HEK293 (cell line): ENCODE measurements at regions not wholly inside any gene's neighbourhood (a gene's known extent, or its start where the extent isn't known, plus 50 kb on each side); places are given as distances from the start of the nearest gene placed in this dataset.

Experiments
- CTCF ChIA-PET: fragments of 350-600 bp; formaldehyde crosslinking; extraction: SDS; loops from one replicate; lab custom pipeline; 2021; ENCODE audit warnings: antibody characterized with exemption; lab: Yijun Ruan, JAX
- POLR2A ChIA-PET: fragments of 300-600 bp; formaldehyde crosslinking; extraction: SDS; loops from one replicate; lab custom pipeline; 2020; ENCODE audit warnings: antibody characterized with exemption, inconsistent platforms; lab: Yijun Ruan, JAX
- H3K27ac ChIP-seq: fragments of 200-500 bp; sonication (Bioruptor generic); 2 replicates; pipeline ENCODE4 v1.5.1; 2014; ENCODE audit warnings: low read depth, low read length, control low read depth, inconsistent platforms; ENCODE audit errors: extremely low read depth
- H3K36me3 ChIP-seq, 2 experiments: fragments of 200-500 bp in 1 of 2; sonication (Bioruptor generic) in 1 of 2; 1 replicate in 1 of 2; 2 replicates in 1 of 2; pipeline ENCODE4 v1.5.1; 2014 to 2017; ENCODE audit warnings: inconsistent platforms in 2 of 2, low read length in 2 of 2; ENCODE audit not compliant: control insufficient read depth in 2 of 2, insufficient read depth in 1 of 2
- H3K4me1 ChIP-seq: fragments of 200-500 bp; sonication (Bioruptor generic); 2 replicates; pipeline ENCODE4 v1.5.1; 2014; ENCODE audit warnings: mild to moderate bottlenecking, low read length, inconsistent platforms; ENCODE audit not compliant: control insufficient read depth, insufficient read depth
- H3K4me3 ChIP-seq: 2 replicates; pipeline ENCODE4 v1.5.1; 2011; ENCODE audit warnings: low read depth, mild to moderate bottlenecking, control low read depth, low read length, moderate library complexity
- H3K9me3 ChIP-seq: fragments of 200-500 bp; sonication (Bioruptor generic); 2 replicates; pipeline ENCODE4 v1.5.1; 2014; ENCODE audit warnings: low read depth, low read length, inconsistent platforms; ENCODE audit not compliant: control insufficient read depth, insufficient read depth
- KLF1 ChIP-seq: fragments of 450-650 bp; formaldehyde crosslinking; IDR thresholded peaks from 2 replicates; pipeline ENCODE4 v1.5.1; 2016; ENCODE audit warnings: missing biosample characterization, missing genetic modification characterization
- OVOL3 ChIP-seq: fragments of 450-650 bp; formaldehyde crosslinking; IDR thresholded peaks from 2 replicates; pipeline ENCODE4 v1.5.1; 2016; ENCODE audit warnings: missing biosample characterization, missing genetic modification characterization
- PBX3 ChIP-seq: sonication (generic); formaldehyde crosslinking; IDR thresholded peaks from 2 replicates; pipeline ENCODE4 v1.8.1; 2022; ENCODE audit warnings: mild to moderate bottlenecking, moderate library complexity, missing genetic modification reagents
- SALL2 ChIP-seq: fragments of 450-650 bp; formaldehyde crosslinking; IDR thresholded peaks from 2 replicates; pipeline ENCODE4 v1.5.0; 2017; ENCODE audit warnings: missing biosample characterization, mild to moderate bottlenecking, missing genetic modification characterization, borderline replicate concordance
- YY2 ChIP-seq: fragments of 450-650 bp; formaldehyde crosslinking; IDR thresholded peaks from 2 replicates; pipeline ENCODE4 v1.5.1; 2016; ENCODE audit warnings: missing biosample characterization, missing genetic modification characterization
- ZBTB26 ChIP-seq: fragments of 450-650 bp; formaldehyde crosslinking; optimal IDR thresholded peaks from 2 replicates; pipeline ENCODE3; 2016; ENCODE audit warnings: missing biosample characterization, mild to moderate bottlenecking, missing genetic modification characterization
- ZBTB44 ChIP-seq: fragments of 450-650 bp; IDR thresholded peaks from 2 replicates; pipeline ENCODE4 v1.5.1; 2018; ENCODE audit warnings: missing biosample characterization, mild to moderate bottlenecking, missing genetic modification characterization
- ZBTB8A ChIP-seq: fragments of 450-650 bp; formaldehyde crosslinking; IDR thresholded peaks from 2 replicates; pipeline ENCODE4 v1.5.1; 2016; ENCODE audit warnings: missing biosample characterization, missing genetic modification characterization
- ZFP41 ChIP-seq: fragments of 450-650 bp; formaldehyde crosslinking; IDR thresholded peaks from 2 replicates; pipeline ENCODE4 v1.5.1; 2016; ENCODE audit warnings: missing biosample characterization, missing genetic modification characterization, borderline replicate concordance
- ZNF133 ChIP-seq: fragments of 450-650 bp; formaldehyde crosslinking; IDR thresholded peaks from 2 replicates; pipeline ENCODE4 v1.5.1; 2016; ENCODE audit warnings: missing biosample characterization, missing genetic modification characterization
- ZNF175 ChIP-seq: fragments of 450-650 bp; formaldehyde crosslinking; IDR thresholded peaks from 2 replicates; pipeline ENCODE4 v1.5.1; 2016; ENCODE audit warnings: missing biosample characterization, missing genetic modification characterization
- ZNF23 ChIP-seq: fragments of 450-650 bp; formaldehyde crosslinking; IDR thresholded peaks from 2 replicates; pipeline ENCODE4 v1.5.1; 2016; ENCODE audit warnings: missing biosample characterization, missing genetic modification characterization, borderline replicate concordance
- ZNF37A ChIP-seq: fragments of 450-650 bp; IDR thresholded peaks from 2 replicates; pipeline ENCODE4 v1.5.1; 2018; ENCODE audit warnings: missing biosample characterization, missing genetic modification characterization
- ZNF433 ChIP-seq: fragments of 450-650 bp; formaldehyde crosslinking; IDR thresholded peaks from 2 replicates; pipeline ENCODE4 v1.5.1; 2016; ENCODE audit warnings: missing biosample characterization, missing genetic modification characterization, low read depth
- ZNF449 ChIP-seq: fragments of 450-650 bp; formaldehyde crosslinking; IDR thresholded peaks from 2 replicates; pipeline ENCODE4 v1.5.1; 2017; ENCODE audit warnings: missing biosample characterization, mild to moderate bottlenecking, missing genetic modification characterization, moderate library complexity
- ZNF624 ChIP-seq: fragments of 450-650 bp; formaldehyde crosslinking; IDR thresholded peaks from 2 replicates; pipeline ENCODE4 v1.5.1; 2017; ENCODE audit warnings: missing biosample characterization, missing genetic modification characterization
- ZNF660 ChIP-seq: fragments of 450-650 bp; IDR thresholded peaks from 2 replicates; pipeline ENCODE4 v1.5.1; 2018; ENCODE audit warnings: missing biosample characterization, mild to moderate bottlenecking, missing genetic modification characterization
- ZNF664 ChIP-seq: fragments of 450-650 bp; formaldehyde crosslinking; IDR thresholded peaks from 2 replicates; pipeline ENCODE4 v1.5.1; 2016; ENCODE audit warnings: missing biosample characterization, missing genetic modification characterization
- ZNF777 ChIP-seq: fragments of 450-650 bp; formaldehyde crosslinking; IDR thresholded peaks from 2 replicates; pipeline ENCODE4 v1.5.1; 2017; ENCODE audit warnings: missing biosample characterization, missing genetic modification characterization, borderline replicate concordance
- TF ChIP-seq, protein P1 (sequence below): fragments of 450-650 bp; formaldehyde crosslinking; IDR thresholded peaks from 2 replicates; pipeline ENCODE4 v1.5.1; 2016; ENCODE audit warnings: missing biosample characterization, missing genetic modification characterization, low read depth
- TF ChIP-seq, protein P2 (sequence below): fragments of 450-650 bp; formaldehyde crosslinking; IDR thresholded peaks from 2 replicates; pipeline ENCODE4 v1.5.1; 2016; ENCODE audit warnings: missing biosample characterization, missing genetic modification characterization

DNA sequence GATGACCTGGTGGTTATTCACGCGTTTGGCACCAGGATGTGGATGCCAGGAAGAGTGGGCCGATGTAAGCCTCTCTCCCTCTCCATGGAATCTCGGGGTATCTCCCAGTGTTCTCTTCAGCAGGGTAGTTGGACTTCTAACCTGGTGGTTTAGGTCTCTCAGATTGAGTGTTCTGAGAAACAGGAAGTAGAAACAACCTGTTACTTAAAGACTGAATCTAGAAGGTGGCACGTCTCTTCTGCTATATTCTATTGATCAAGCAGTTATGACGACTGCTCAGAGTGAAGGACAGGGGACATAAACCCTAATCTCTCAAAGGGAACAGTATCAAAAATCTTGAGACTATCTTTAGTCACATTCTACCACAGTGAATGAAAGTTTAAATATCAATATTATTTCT is 918.7 kb upstream of the PIK3C3 start:
- CTCF ChIA-PET, result no interaction called here
- no peak overlapping the region for H3K4me3 ChIP-seq
- no peaks in the 10 kb centered on the region for H3K4me1 ChIP-seq
- H3K27ac ChIP-seq, result no peak overlapping the region
- no peaks in the 10 kb centered on the region for H3K36me3 ChIP-seq
- POLR2A ChIA-PET, result no interaction called here
- H3K9me3 ChIP-seq, result no peaks in the 10 kb centered on the region
- TF ChIP-seq KLF1 (tag by site-specific recombination), result no peak
- TF ChIP-seq ZFP41, result no peak
- TF ChIP-seq ZBTB26 (tag by site-specific recombination), result no peak
- no peak for TF ChIP-seq ZNF624 (tag by site-specific recombination)
- no peak for TF ChIP-seq ZNF777 (tag by site-specific recombination)
- no peak for TF ChIP-seq ZBTB8A (tag by site-specific recombination)
- TF ChIP-seq PBX3 (CRISPR knock-in tag), result no peak
- no peak for TF ChIP-seq ZNF449 (tag by site-specific recombination)
- TF ChIP-seq ZNF23 (tag by site-specific recombination), result no peak
- no peak for TF ChIP-seq ZNF37A
- no peak for TF ChIP-seq ZNF133 (tag by site-specific recombination)
- TF ChIP-seq ZNF433 (tag by site-specific recombination), result no peak
- TF ChIP-seq, protein P1, sequence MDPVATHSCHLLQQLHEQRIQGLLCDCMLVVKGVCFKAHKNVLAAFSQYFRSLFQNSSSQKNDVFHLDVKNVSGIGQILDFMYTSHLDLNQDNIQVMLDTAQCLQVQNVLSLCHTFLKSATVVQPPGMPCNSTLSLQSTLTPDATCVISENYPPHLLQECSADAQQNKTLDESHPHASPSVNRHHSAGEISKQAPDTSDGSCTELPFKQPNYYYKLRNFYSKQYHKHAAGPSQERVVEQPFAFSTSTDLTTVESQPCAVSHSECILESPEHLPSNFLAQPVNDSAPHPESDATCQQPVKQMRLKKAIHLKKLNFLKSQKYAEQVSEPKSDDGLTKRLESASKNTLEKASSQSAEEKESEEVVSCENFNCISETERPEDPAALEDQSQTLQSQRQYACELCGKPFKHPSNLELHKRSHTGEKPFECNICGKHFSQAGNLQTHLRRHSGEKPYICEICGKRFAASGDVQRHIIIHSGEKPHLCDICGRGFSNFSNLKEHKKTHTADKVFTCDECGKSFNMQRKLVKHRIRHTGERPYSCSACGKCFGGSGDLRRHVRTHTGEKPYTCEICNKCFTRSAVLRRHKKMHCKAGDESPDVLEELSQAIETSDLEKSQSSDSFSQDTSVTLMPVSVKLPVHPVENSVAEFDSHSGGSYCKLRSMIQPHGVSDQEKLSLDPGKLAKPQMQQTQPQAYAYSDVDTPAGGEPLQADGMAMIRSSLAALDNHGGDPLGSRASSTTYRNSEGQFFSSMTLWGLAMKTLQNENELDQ, result no peak
- TF ChIP-seq OVOL3 (tag by site-specific recombination), result no peak
- TF ChIP-seq YY2 (tag by site-specific recombination), result no peak
- TF ChIP-seq, all 188 proteins: peak for 0

GRCh38 chr18:41034413-41034812 is 920.6 kb upstream of the PIK3C3 start:
- ChIA-PET CTCF (no interaction called here), POLR2A (no interaction called here)
- H3K4me1 ChIP-seq, result no peaks in the 10 kb centered on the region
- no peak overlapping the region for H3K4me3 ChIP-seq
- H3K27ac ChIP-seq, result no peak overlapping the region
- H3K36me3 ChIP-seq, result no peaks in the 10 kb centered on the region
- H3K9me3 ChIP-seq, result no peaks in the 10 kb centered on the region
- TF ChIP-seq SALL2 (no peak), ZNF175 (tag by site-specific recombination) (no peak), ZNF664 (no peak), ZNF660 (tag by site-specific recombination) (no peak), ZBTB44 (no peak)
- TF ChIP-seq, protein P2, sequence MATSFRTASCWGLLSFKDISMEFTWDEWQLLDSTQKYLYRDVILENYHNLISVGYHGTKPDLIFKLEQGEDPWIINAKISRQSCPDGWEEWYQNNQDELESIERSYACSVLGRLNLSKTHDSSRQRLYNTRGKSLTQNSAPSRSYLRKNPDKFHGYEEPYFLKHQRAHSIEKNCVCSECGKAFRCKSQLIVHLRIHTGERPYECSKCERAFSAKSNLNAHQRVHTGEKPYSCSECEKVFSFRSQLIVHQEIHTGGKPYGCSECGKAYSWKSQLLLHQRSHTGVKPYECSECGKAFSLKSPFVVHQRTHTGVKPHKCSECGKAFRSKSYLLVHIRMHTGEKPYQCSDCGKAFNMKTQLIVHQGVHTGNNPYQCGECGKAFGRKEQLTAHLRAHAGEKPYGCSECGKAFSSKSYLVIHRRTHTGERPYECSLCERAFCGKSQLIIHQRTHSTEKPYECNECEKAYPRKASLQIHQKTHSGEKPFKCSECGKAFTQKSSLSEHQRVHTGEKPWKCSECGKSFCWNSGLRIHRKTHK (tag by site-specific recombination), result no peak
